Esophagus squamous epithelium (tissue), 5 donors: ENCODE measurements at regions not wholly inside any gene's neighbourhood (a gene's known extent, or its start where the extent isn't known, plus 50 kb on each side); places are given as distances from the start of the nearest gene placed in this dataset.

Source experiments
- DNase-seq: peaks from one replicate; lab custom pipeline; 2025; lab: John Stamatoyannopoulos, UW
- H3K27ac ChIP-seq, 4 donors: fragments of 200-600 bp; sonication (generic); one replicate each; pipeline ENCODE4 v1.5.1; 2016 to 2019; ENCODE audit warnings: mild to moderate bottlenecking in 1 of 4
- H3K27me3 ChIP-seq, 4 donors: fragments of 200-600 bp; sonication (generic); 1 replicate in 3 of 4; 2 replicates in 1 of 4; pipeline versions ENCODE4 v1.5.1 to v1.6.0; 2017 to 2021; ENCODE audit warnings: antibody characterized with exemption in 1 of 4
- H3K36me3 ChIP-seq, 3 donors: fragments of 200-600 bp; sonication (generic); one replicate each; pipeline ENCODE4 v1.5.1; 2016 to 2019
- H3K4me1 ChIP-seq, 3 donors: fragments of 200-600 bp; sonication (generic); one replicate each; pipeline ENCODE4 v1.5.1; 2017 to 2019
- H3K4me3 ChIP-seq, 4 donors: fragments of 200-600 bp; sonication (generic); 1 replicate in 3 of 4; 2 replicates in 1 of 4; pipeline ENCODE4 v1.5.1; 2016 to 2019; ENCODE audit warnings: mild to moderate bottlenecking in 2 of 4, moderate library complexity in 1 of 4
- H3K9me3 ChIP-seq, 3 donors: fragments of 200-600 bp; sonication (generic); one replicate each; pipeline ENCODE4 v1.5.1; 2016 to 2019
- POLR2A ChIP-seq, 4 donors: fragments of 450-650 bp; IDR thresholded peaks; one replicate each; pipeline ENCODE4 v1.6.1; 2017; ENCODE audit warnings: antibody characterized with exemption in 4 of 4, mild to moderate bottlenecking in 4 of 4, moderate library complexity in 3 of 4
- WGBS, 2 donors: methylation state at CpG; one replicate each; pipeline ENCODE4 v1.1.5; 2018; 5-methylcytosine and 5-hydroxymethylcytosine counted together
- intact Hi-C: fragments of 100-400 bp; cut with DNase I; formaldehyde crosslinking; loops from one replicate; pipeline ENCODE4 v1.15.0; 2022
- TF ChIP-seq, protein P1 (sequence below), 6 experiments: fragments of 450-650 bp in 4 of 6; fragments of 200-600 bp in 2 of 6; sonication (generic) in 2 of 6; IDR thresholded peaks; one replicate each; pipeline ENCODE4 v1.5.1; 2016 to 2019; ENCODE audit warnings: antibody characterized with exemption in 6 of 6, mild to moderate bottlenecking in 4 of 6, moderate library complexity in 4 of 6
- donor health status: DM: yes; HTN: yes; CAD: no.

DNA sequence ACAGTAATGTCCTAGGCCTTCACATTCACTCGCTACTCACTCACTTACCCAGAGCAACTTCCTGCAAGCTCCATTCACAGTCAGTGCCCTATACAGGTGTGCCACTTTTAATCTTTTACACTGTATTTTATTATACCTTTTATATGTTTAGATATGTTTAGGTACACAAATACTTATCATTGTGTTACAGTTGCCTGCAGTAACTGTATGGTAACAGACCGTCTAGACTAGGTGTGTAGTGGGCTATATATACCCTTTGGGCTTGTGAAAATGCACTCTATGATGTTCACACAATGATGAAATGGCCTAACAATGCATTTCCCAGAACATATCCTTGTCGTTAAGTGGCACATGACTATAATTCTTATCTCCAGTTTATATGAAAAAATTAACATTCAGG, 204.5 kb upstream of the HMCN1 start:
- no peaks in the 10 kb centered on the region for H3K36me3 ChIP-seq
- no peak overlapping the region for H3K4me3 ChIP-seq
- no peaks in the 10 kb centered on the region for H3K27me3 ChIP-seq
- intact Hi-C loops, result no loop called here
- 89 to 92% methylated on average over 3 of the region's 3 CpGs for WGBS, 2 donors
- no peaks in the 10 kb centered on the region for H3K9me3 ChIP-seq
- H3K27ac ChIP-seq, result no peak overlapping the region
- TF ChIP-seq POLR2A (IDR thresholded peaks at IDR 0.05), result no peak
- TF ChIP-seq, protein P1, sequence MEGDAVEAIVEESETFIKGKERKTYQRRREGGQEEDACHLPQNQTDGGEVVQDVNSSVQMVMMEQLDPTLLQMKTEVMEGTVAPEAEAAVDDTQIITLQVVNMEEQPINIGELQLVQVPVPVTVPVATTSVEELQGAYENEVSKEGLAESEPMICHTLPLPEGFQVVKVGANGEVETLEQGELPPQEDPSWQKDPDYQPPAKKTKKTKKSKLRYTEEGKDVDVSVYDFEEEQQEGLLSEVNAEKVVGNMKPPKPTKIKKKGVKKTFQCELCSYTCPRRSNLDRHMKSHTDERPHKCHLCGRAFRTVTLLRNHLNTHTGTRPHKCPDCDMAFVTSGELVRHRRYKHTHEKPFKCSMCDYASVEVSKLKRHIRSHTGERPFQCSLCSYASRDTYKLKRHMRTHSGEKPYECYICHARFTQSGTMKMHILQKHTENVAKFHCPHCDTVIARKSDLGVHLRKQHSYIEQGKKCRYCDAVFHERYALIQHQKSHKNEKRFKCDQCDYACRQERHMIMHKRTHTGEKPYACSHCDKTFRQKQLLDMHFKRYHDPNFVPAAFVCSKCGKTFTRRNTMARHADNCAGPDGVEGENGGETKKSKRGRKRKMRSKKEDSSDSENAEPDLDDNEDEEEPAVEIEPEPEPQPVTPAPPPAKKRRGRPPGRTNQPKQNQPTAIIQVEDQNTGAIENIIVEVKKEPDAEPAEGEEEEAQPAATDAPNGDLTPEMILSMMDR (IDR thresholded peaks at IDR 0.05), result no peak
- peaks cover 0 to 2% (median 0%) of the 10 kb centered on the region in 3 donors for H3K4me1 ChIP-seq
- no peak for DNase-seq

DNA sequence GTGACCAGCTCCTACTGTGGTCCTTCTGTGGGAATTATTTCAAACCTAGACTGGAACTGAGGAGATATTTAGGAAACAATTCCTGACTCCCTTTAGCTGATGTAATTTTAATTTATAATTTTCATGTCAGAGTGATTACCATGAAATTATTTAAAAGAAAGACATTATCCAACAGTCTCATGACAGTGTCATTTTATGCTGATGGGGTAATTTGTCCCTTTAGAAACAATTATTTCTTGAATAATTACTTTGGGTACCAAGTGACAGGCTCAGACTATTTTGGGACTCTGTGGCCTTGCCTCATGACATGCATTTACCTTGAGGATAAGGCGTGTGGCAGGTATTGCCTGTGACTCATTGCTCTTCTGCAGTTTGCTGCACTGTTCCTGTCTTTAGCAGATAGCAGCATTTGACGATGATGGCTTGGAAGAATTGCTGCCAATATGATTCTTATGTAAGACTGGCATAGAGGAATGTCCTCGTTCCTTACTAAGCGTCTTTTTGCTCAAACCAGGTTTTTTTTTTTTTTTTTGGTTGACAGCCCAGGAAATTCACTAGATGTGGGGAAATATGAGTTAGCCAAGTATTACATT, 206.0 kb upstream of the HMCN1 start:
- no peak overlapping the region for H3K27ac ChIP-seq
- no peak overlapping the region for H3K4me3 ChIP-seq
- DNase-seq, result no peak
- H3K36me3 ChIP-seq, result no peaks in the 10 kb centered on the region
- 21 to 49% methylated on average over 4 of the region's 4 CpGs for WGBS, 2 donors
- H3K27me3 ChIP-seq, result no peaks in the 10 kb centered on the region
- H3K9me3 ChIP-seq, result no peaks in the 10 kb centered on the region
- intact Hi-C loops, result no loop called here
- H3K4me1 ChIP-seq, result no peaks in the 10 kb centered on the region
- TF ChIP-seq POLR2A (IDR thresholded peaks at IDR 0.05), result no peak
- TF ChIP-seq, protein P1 (IDR thresholded peaks at IDR 0.05), result no peak

GRCh38 chr1:185526344-185527307, 207.6 kb upstream of the HMCN1 start:
- TF ChIP-seq POLR2A (IDR thresholded peaks at IDR 0.05), result no peak
- TF ChIP-seq, protein P1 (IDR thresholded peaks at IDR 0.05), result no peak
- WGBS, 2 donors, result 70 to 100% methylated on average over 1 of the region's 1 CpG

GRCh38 chr1:185520188-185520920, 203.3 kb upstream of the IVNS1ABP start:
- WGBS, 2 donors, result 34 to 42% methylated on average over 2 of the region's 2 CpGs
- peak overlapping the region in 1 of 4 donors; percentile 13 for H3K27ac ChIP-seq
- TF ChIP-seq, protein P1 (IDR thresholded peaks at IDR 0.05), result no peak
- no peak for TF ChIP-seq POLR2A (IDR thresholded peaks at IDR 0.05)
- no peak for DNase-seq
- H3K9me3 ChIP-seq, result peaks cover 0 to 16% (median 8%) of the 10 kb centered on the region in 3 donors
- intact Hi-C loops, result no loop called here
- no peak overlapping the region for H3K4me3 ChIP-seq
- H3K4me1 ChIP-seq, result peaks cover 0 to 4% (median 0%) of the 10 kb centered on the region in 3 donors
- H3K27me3 ChIP-seq, result no peaks in the 10 kb centered on the region
- no peaks in the 10 kb centered on the region for H3K36me3 ChIP-seq

More at GRCh38 chr1:185526344-185527307, 207.6 kb upstream of the HMCN1 start:
- Histone ChIP-seq H3K27me3 (no peaks in the 10 kb centered on the region), H3K9me3 (no peaks in the 10 kb centered on the region), H3K36me3 (no peaks in the 10 kb centered on the region), H3K4me1 (no peaks in the 10 kb centered on the region), H3K4me3 (no peak overlapping the region), H3K27ac (no peak overlapping the region)
- DNase-seq, result no peak
- intact Hi-C loops, result no loop called here
